ENCODE measurements at regions not wholly inside any gene's neighbourhood (a gene's known extent, or its start where the extent isn't known, plus 50 kb on each side); places are given as distances from the start of the nearest gene placed in this dataset.

GRCh38 chr3:194038960-194039359 lies 97.0 kb upstream of the HES1 start:
- TF ChIP-seq CTCF (IDR thresholded peaks at IDR 0.05; ENCODE audit: low read depth, low read length) (no peak), POLR2A (IDR thresholded peaks at IDR 0.05; ENCODE audit: extremely low read depth, insufficient read length) (no peak)
